Activated T-cell treated with anti-CD3 and anti-CD28 coated beads, Interleukin-2, amount 50 U/mL, for 72 hours (primary cell): ENCODE measurements at regions not wholly inside any gene's neighbourhood (a gene's known extent, or its start where the extent isn't known, plus 50 kb on each side); places are given as distances from the start of the nearest gene placed in this dataset.

Experiments
- ATAC-seq, 2 donors: fragments of 150-1000 bp; cut with Tn5 transposase; replicated peaks in 1 of 2; 2 replicates each; pipeline ENCODE4 v1.10.0; 2021; ENCODE audit warnings: moderate library complexity in 2 of 2, mild to moderate bottlenecking in 1 of 2
- DNase-seq, 2 donors: peaks; one replicate each; pipeline ENCODE4 v3.0.0; 2021 to 2022; ENCODE audit warnings: mixed read lengths in 1 of 2
- H3K27ac Mint-ChIP-seq: one replicate; pipeline ENCODE4 v1.8.0; 2022; ENCODE audit warnings: mild to moderate bottlenecking, moderate library complexity, mixed read lengths
- H3K27me3 Mint-ChIP-seq: one replicate; pipeline ENCODE4 v1.8.0; 2022; ENCODE audit warnings: low read depth, mixed read lengths
- H3K36me3 Mint-ChIP-seq, 2 donors: one replicate each; pipeline ENCODE4 v1.8.0; 2022; ENCODE audit warnings: mixed read lengths in 2 of 2, mild to moderate bottlenecking in 1 of 2; ENCODE audit not compliant: insufficient read depth in 2 of 2
- H3K4me1 Mint-ChIP-seq: one replicate; pipeline ENCODE4 v1.8.0; 2022; ENCODE audit warnings: low read depth, mixed read lengths
- H3K4me3 Mint-ChIP-seq, 2 donors: one replicate each; pipeline ENCODE4 v1.8.0; 2022; ENCODE audit warnings: mild to moderate bottlenecking in 2 of 2, mixed read lengths in 2 of 2, moderate library complexity in 2 of 2
- H3K9me3 Mint-ChIP-seq, 2 donors: one replicate each; pipeline ENCODE4 v1.8.0; 2022; ENCODE audit warnings: mixed read lengths in 2 of 2

DNA sequence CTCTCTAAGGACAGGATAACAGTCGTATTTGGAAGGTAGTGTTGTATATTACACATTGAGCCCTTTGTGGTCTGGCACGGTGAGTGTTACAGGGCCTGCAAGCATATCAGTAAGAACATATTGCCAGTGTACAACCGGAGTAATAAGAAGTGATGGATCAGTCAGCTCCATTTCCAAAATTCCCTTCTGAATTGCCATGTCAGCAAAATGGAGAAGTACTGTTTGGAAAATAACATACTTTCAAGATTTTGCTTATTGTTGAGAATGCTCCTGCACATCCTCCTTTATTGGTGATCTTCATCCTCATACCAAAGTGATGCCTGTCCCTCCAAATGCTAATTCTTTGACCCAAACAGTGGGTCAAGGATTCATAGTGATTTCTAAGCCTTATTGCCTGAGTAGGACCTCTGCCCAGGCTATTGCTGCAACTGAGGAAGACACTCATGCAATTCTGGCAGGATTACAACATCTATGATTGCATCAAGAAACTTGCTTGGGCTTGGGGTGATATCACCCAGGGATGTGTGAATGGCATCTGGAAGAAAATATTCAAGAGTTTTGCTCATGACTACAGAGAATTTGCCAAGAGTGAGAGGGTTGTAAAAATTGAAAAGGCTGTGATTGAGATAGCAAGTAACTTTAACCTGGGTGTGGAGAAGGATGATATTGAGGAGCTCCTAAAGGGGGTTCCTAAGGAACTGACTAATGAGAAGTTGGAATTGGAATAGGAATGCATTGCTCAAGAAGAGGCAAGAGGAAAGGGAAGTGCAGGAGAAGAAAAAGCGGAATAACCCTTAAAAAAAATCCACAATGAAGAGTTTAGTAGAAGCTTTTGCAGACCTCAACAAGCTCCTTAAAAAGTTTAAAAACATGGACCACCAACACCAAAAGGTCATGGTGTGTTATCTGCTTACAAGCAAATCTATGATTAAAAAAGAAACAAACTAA is 452.2 kb upstream of the SORCS1 start:
- Mint-ChIP-seq H3K27ac (no peak overlapping the region), H3K4me3 (no peak overlapping the region), H3K9me3 (peaks cover 4 to 5% of the 10 kb centered on the region in 2 donors), H3K36me3 (no peaks in the 10 kb centered on the region), H3K27me3 (no peaks in the 10 kb centered on the region), H3K4me1 (no peaks in the 10 kb centered on the region)
- ATAC-seq (no peak), DNase-seq (no peak)

DNA sequence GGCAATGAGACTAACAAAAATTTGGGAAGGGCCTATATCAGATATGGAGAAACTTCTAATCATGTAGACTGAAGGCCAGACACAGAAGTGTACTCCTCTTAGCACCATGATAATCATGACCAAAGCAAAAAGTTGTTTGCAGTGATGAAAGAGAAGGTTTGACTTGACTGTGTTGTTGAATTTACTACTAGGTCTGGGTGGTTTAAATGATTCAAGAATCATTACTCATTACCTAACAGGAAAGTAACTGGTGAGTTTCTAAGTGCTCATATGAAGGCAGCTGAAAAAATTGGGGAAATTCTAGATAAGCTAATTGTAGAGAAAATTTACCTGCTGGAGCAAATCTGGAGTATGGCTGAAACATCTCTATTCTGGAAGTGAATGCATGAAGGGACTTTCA is 451.5 kb upstream of the SORCS1 start:
- Mint-ChIP-seq H3K4me3 (no peak overlapping the region), H3K36me3 (no peaks in the 10 kb centered on the region), H3K27me3 (no peaks in the 10 kb centered on the region), H3K4me1 (no peaks in the 10 kb centered on the region), H3K27ac (no peak overlapping the region), H3K9me3 (peaks cover 4 to 5% of the 10 kb centered on the region in 2 donors)
- ATAC-seq (no peak), DNase-seq (no peak)

GRCh38 chr10:107614939-107615685 is 450.6 kb upstream of the SORCS1 start:
- DNase-seq (no peak), ATAC-seq (no peak)
- no peak overlapping the region for H3K27ac Mint-ChIP-seq
- H3K9me3 Mint-ChIP-seq = peaks cover 4 to 5% of the 10 kb centered on the region in 2 donors
- H3K4me1 Mint-ChIP-seq = no peaks in the 10 kb centered on the region
- no peaks in the 10 kb centered on the region for H3K27me3 Mint-ChIP-seq
- no peaks in the 10 kb centered on the region for H3K36me3 Mint-ChIP-seq
- no peak overlapping the region for H3K4me3 Mint-ChIP-seq

DNA sequence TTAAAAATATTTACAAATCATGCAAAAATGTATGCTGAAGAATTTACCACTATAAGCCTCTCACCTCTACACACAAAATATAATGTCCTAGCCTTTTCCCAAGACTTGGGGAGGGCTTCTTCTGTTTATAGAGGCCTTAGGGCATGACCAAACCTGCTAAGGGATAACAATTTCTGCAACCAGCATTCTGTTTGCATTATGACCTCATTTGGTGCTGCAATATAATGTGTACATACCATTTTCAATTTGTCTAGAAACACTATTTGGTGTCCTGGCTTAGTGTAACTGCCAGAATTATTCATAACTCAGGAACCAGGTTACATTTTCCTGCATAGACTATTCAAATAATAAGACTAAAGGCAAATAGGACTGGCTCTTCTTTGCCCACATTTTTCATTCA is 446.6 kb upstream of the SORCS1 start:
- no peaks in the 10 kb centered on the region for H3K36me3 Mint-ChIP-seq
- DNase-seq = no peak
- no peaks in the 10 kb centered on the region for H3K27me3 Mint-ChIP-seq
- H3K27ac Mint-ChIP-seq = no peak overlapping the region
- H3K4me1 Mint-ChIP-seq = no peaks in the 10 kb centered on the region
- H3K4me3 Mint-ChIP-seq = no peak overlapping the region
- peaks cover under 1 to 2% of the 10 kb centered on the region in 2 donors for H3K9me3 Mint-ChIP-seq
- no peak for ATAC-seq

DNA sequence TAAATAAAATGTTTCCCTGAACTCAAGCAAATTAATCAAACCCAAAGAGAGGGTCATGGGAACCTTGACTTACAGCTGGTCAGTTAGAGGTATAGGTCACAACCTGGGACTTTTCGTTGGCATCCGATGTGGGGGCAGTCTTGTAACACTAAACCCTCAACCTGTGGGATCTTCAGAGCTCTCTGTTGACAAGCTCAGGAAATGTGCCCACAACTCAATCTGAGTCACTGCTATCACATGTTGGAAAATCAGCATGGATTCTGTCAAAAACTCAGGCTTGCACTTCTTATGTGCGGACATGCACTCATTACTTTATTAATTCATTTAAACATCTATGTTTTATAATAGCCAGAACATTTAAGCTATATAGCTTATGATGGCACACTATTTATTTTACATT is 424.6 kb upstream of the SORCS1 start:
- ATAC-seq (no peak), DNase-seq (no peak)
- H3K9me3 Mint-ChIP-seq = peaks cover 3 to 10% of the 10 kb centered on the region in 2 donors
- H3K36me3 Mint-ChIP-seq = peaks cover 0 to 2% of the 10 kb centered on the region in 2 donors
- no peak overlapping the region for H3K27ac Mint-ChIP-seq
- no peaks in the 10 kb centered on the region for H3K4me1 Mint-ChIP-seq
- no peak overlapping the region for H3K4me3 Mint-ChIP-seq
- H3K27me3 Mint-ChIP-seq = no peaks in the 10 kb centered on the region

DNA sequence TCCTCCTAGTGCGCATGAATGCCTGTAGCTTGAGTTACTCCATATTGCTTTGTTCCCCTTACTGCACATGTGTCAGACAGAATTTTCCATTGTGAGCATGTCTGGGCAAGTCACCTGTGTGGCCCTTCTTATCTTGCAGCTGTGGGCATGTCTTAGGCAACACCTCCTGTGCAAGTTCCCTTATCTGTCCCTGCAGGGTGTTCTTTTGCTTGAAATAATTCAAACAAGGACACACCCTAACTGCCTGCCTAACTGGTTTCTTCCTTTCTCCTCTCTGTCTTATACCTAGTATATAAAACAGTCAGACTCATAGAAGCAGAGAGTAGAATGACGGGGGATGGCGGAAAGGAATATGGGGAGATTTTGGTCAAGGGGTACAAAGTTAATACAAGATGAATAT is 421.1 kb upstream of the SORCS1 start:
- no peaks in the 10 kb centered on the region for H3K27me3 Mint-ChIP-seq
- no peak overlapping the region for H3K27ac Mint-ChIP-seq
- ATAC-seq (no peak), DNase-seq (no peak)
- H3K36me3 Mint-ChIP-seq = peaks cover 0 to 2% of the 10 kb centered on the region in 2 donors
- H3K4me1 Mint-ChIP-seq = no peaks in the 10 kb centered on the region
- no peak overlapping the region for H3K4me3 Mint-ChIP-seq
- peaks cover 4 to 8% of the 10 kb centered on the region in 2 donors for H3K9me3 Mint-ChIP-seq

GRCh38 chr10:107583974-107584373 is 419.5 kb upstream of the SORCS1 start:
- Mint-ChIP-seq H3K27me3 (no peaks in the 10 kb centered on the region), H3K36me3 (peaks cover 2% of the 10 kb centered on the region in 2 donors), H3K4me3 (no peak overlapping the region), H3K9me3 (peaks cover 4 to 10% of the 10 kb centered on the region in 2 donors), H3K27ac (no peak overlapping the region), H3K4me1 (no peaks in the 10 kb centered on the region)
- no peak for DNase-seq
- ATAC-seq = no peak

DNA sequence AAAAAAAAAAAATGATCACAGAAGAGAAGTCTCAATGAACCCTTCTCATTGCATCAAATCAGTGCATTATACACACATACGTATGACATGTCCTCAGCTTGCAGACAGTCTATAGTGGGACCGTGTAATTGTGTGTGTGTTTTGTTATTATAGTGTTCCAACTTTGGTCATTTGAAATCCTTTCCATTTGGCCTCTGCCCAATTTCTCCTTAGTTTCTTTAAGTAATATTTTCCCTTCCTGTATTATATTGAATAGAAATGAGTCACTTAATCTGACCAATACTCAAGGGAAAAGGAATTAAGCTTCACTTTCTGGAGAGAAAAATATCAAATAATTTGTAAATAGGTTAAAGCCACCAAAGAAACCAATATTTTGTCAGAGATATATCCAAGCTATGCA is 415.5 kb upstream of the SORCS1 start:
- Mint-ChIP-seq H3K9me3 (peaks cover 6 to 7% of the 10 kb centered on the region in 2 donors), H3K4me3 (no peak overlapping the region), H3K27ac (no peak overlapping the region), H3K36me3 (peaks cover 0 to 2% of the 10 kb centered on the region in 2 donors), H3K4me1 (no peaks in the 10 kb centered on the region), H3K27me3 (no peaks in the 10 kb centered on the region)
- ATAC-seq = no peak
- no peak for DNase-seq

DNA sequence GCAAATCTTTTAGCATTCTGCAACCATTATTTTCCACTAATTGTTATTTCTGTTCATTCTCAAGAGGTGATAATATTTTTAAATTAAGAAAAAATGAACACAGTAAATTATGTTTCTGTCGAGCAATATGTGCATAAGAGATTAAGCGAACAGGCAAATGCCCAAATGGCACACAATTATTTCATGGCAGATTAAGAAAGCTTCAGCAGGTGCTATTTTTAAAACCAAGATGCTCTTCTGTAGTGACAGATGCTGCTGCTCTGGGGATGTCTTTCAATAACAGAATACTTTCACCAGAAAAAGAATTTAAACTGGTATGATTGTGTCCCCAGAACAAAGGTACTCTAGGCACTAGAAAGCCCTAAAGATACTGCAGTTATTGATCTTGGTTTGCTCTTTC is 412.7 kb upstream of the SORCS1 start:
- H3K27ac Mint-ChIP-seq = no peak overlapping the region

DNA sequence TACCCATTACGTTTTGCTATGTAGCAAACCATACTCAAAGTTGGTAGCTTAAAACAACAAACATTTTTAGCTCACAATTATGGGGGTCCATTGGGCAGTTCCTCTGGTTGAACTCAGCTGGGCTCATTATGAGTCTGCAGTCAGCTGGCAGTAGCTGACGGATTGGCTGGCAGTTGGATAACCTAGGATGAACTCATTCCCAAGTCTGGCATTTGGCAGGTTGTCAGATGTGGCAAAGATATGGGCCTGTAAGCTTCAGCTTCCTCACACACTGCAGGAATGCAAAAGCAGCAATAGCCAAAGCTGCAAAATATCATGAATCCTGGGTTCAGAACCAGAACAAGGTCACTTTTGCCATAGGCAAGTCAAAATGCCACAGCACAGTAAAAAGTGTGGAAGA is 412.2 kb upstream of the SORCS1 start:
- Mint-ChIP-seq H3K9me3 (peaks cover 3 to 4% of the 10 kb centered on the region in 2 donors), H3K4me1 (no peaks in the 10 kb centered on the region), H3K36me3 (peaks cover 0 to 2% of the 10 kb centered on the region in 2 donors), H3K27me3 (no peaks in the 10 kb centered on the region), H3K4me3 (no peak overlapping the region), H3K27ac (no peak overlapping the region)
- no peak for ATAC-seq
- DNase-seq = no peak

More for the DNA sequence above, 412.7 kb upstream of the SORCS1 start:
- Mint-ChIP-seq H3K27me3 (no peaks in the 10 kb centered on the region), H3K9me3 (peaks cover 3 to 4% of the 10 kb centered on the region in 2 donors), H3K4me1 (no peaks in the 10 kb centered on the region), H3K36me3 (peaks cover 0 to 2% of the 10 kb centered on the region in 2 donors), H3K4me3 (no peak overlapping the region)
- DNase-seq (no peak), ATAC-seq (no peak)

DNA sequence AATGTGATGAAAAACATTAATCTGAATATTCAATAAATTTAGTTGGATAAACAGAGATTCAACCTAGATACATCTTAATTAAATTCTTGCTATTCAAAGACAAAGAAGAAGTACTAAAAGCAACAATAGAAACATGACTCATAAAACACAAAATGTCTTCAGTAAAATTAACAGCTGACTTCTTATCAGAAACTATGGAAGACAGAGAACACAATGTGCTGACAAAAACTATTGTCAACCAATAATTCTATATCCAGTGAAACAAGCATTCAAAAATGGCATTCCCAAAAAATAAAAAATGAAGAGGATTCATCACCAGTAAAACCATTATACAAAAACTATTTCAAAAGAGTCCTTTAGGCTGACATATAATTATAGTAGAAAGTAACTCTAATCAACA is 400.5 kb upstream of the SORCS1 start:
- H3K4me1 Mint-ChIP-seq = no peaks in the 10 kb centered on the region
- DNase-seq (no peak), ATAC-seq (no peak)
- peaks cover 2 to 5% of the 10 kb centered on the region in 2 donors for H3K36me3 Mint-ChIP-seq
- no peak overlapping the region for H3K4me3 Mint-ChIP-seq
- no peak overlapping the region for H3K27ac Mint-ChIP-seq
- peaks cover 4 to 17% of the 10 kb centered on the region in 2 donors for H3K9me3 Mint-ChIP-seq
- no peaks in the 10 kb centered on the region for H3K27me3 Mint-ChIP-seq

DNA sequence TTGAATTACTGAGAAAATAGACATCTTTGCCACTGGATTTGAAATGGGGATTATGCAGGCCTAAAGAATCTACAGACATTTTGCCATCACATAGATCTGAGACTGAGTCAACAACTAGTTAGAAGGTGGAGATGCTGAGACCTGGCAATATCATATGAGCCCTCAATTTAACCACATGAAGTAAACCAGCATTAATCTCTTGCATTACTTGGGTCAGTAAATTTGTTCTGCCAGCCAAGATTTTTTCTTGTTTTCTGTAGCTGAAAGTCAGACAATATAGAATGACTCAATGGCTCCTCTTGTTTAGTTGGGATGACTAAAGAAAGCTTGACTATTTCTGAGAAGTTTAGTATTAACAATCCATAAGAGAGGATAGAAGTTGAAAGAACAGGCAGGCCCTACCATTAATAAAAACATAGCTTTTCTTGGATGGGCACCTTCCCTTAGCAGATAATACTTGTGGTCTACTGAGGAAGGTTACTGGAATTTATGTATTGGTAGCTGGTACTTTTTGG is 396.7 kb upstream of the SORCS1 start:
- DNase-seq (no peak), ATAC-seq (no peak)
- Mint-ChIP-seq H3K36me3 (peaks cover 1 to 2% of the 10 kb centered on the region in 2 donors), H3K4me3 (no peak overlapping the region), H3K9me3 (peaks cover 4 to 13% of the 10 kb centered on the region in 2 donors), H3K27ac (no peak overlapping the region), H3K27me3 (no peaks in the 10 kb centered on the region), H3K4me1 (no peaks in the 10 kb centered on the region)

GRCh38 chr10:107557916-107558315 is 393.4 kb upstream of the SORCS1 start:
- no peaks in the 10 kb centered on the region for H3K4me1 Mint-ChIP-seq
- peaks cover 0 to 1% of the 10 kb centered on the region in 2 donors for H3K36me3 Mint-ChIP-seq
- no peak overlapping the region for H3K27ac Mint-ChIP-seq
- no peak for DNase-seq
- H3K9me3 Mint-ChIP-seq = peaks cover 10 to 17% of the 10 kb centered on the region in 2 donors
- no peak overlapping the region for H3K4me3 Mint-ChIP-seq
- no peaks in the 10 kb centered on the region for H3K27me3 Mint-ChIP-seq
- ATAC-seq = no peak
